ENCODE measurements at regions not wholly inside any gene's neighbourhood (a gene's known extent, or its start where the extent isn't known, plus 50 kb on each side); places are given as distances from the start of the nearest gene placed in this dataset.

- no peak for TF ChIP-seq CTCF (IDR thresholded peaks at IDR 0.05; ENCODE audit: insufficient read depth, low read length, missing control alignments)
- ChIA-PET POLR2A (interaction anchor here (1.1 kb wide), 2 partner anchors 8 to 619 kb away, joined by 3 read pairs; no protein-coding TSS in a partner anchor), CTCF (interaction anchor here (0.6 kb wide), 2 partner anchors 102 to 498 kb away, joined by 3 read pairs; no protein-coding TSS in a partner anchor)
- DNase-seq (ENCODE audit: low read depth, low spot score), result no peak
- no peak overlapping the region for H3K4me3 ChIP-seq (ENCODE audit: low read depth, low read length)
Observed at GRCh38 chr5:124866355-124867136, 120.1 kb upstream of the ZNF608 start.

- CTCF ChIA-PET, result no interaction called here
- peak; percentile 83 for DNase-seq (ENCODE audit: low read depth, low spot score)
- POLR2A ChIA-PET, result interaction anchor here (1.1 kb wide), 2 partner anchors 8 to 618 kb away, joined by 3 read pairs; no protein-coding TSS in a partner anchor
- no peak overlapping the region for H3K4me3 ChIP-seq (ENCODE audit: low read depth, low read length)
- no peak for TF ChIP-seq CTCF (IDR thresholded peaks at IDR 0.05; ENCODE audit: insufficient read depth, low read length, missing control alignments)
Observed at GRCh38 chr5:124867137-124867704, 120.8 kb upstream of the ZNF608 start.

GRCh38 chr5:124868676-124869075, 122.2 kb upstream of the ZNF608 start:
- no peak for DNase-seq (ENCODE audit: low read depth, low spot score)
- ChIA-PET POLR2A (no interaction called here), CTCF (interaction anchor here (0.7 kb wide), 1 partner anchor 271 kb away, joined by 3 read pairs; no protein-coding TSS in a partner anchor)
- no peak overlapping the region for H3K4me3 ChIP-seq (ENCODE audit: low read depth, low read length)
- TF ChIP-seq CTCF (IDR thresholded peaks at IDR 0.05; ENCODE audit: insufficient read depth, low read length, missing control alignments), result no peak

- TF ChIP-seq CTCF (IDR thresholded peaks at IDR 0.05; ENCODE audit: insufficient read depth, low read length, missing control alignments), result no peak
- H3K4me3 ChIP-seq (ENCODE audit: low read depth, low read length), result no peak overlapping the region
- ChIA-PET CTCF (no interaction called here), POLR2A (no interaction called here)
- DNase-seq (ENCODE audit: low read depth, low spot score), result no peak
Observed at GRCh38 chr5:124869426-124870033, 123.1 kb upstream of the ZNF608 start.

- no peak for TF ChIP-seq CTCF (IDR thresholded peaks at IDR 0.05; ENCODE audit: insufficient read depth, low read length, missing control alignments)
- CTCF ChIA-PET, result no interaction called here
- H3K4me3 ChIP-seq (ENCODE audit: low read depth, low read length), result no peak overlapping the region
- POLR2A ChIA-PET, result no interaction called here
- DNase-seq (ENCODE audit: low read depth, low spot score), result no peak
Observed at GRCh38 chr5:124870070-124870469, 123.6 kb upstream of the ZNF608 start.

GRCh38 chr5:124871303-124871702, 124.9 kb upstream of the ZNF608 start:
- POLR2A ChIA-PET, result no interaction called here
- peak; percentile 26 for DNase-seq (ENCODE audit: low read depth, low spot score)
- H3K4me3 ChIP-seq (ENCODE audit: low read depth, low read length), result no peak overlapping the region
- TF ChIP-seq CTCF (IDR thresholded peaks at IDR 0.05; ENCODE audit: insufficient read depth, low read length, missing control alignments), result no peak
- CTCF ChIA-PET, result interaction anchor here (1.0 kb wide), 1 partner anchor 17 kb away, joined by 3 read pairs; no protein-coding TSS in a partner anchor
